HEK293T (cell line): ENCODE measurements at regions not wholly inside any gene's neighbourhood (a gene's known extent, or its start where the extent isn't known, plus 50 kb on each side); places are given as distances from the start of the nearest gene placed in this dataset.

Source experiments
- ARNT ChIP-seq: fragments of 450-650 bp; IDR thresholded peaks from 2 replicates; pipeline ENCODE4 v1.6.1; 2017; ENCODE audit warnings: mild to moderate bottlenecking
- CTBP1 ChIP-seq: fragments of 450-650 bp; IDR thresholded peaks from 2 replicates; pipeline ENCODE4 v1.6.1; 2016; ENCODE audit warnings: borderline replicate concordance
- LEF1 ChIP-seq: fragments of 450-650 bp; IDR thresholded peaks from 2 replicates; pipeline ENCODE4 v1.6.1; 2017; ENCODE audit warnings: mild to moderate bottlenecking, borderline replicate concordance
- SP1 ChIP-seq: fragments of 450-650 bp; IDR thresholded peaks from 2 replicates; pipeline ENCODE4 v1.6.1; 2017
- SUZ12 ChIP-seq: fragments of 450-650 bp; IDR thresholded peaks from 2 replicates; pipeline ENCODE4 v1.6.1; 2016; ENCODE audit warnings: mild to moderate bottlenecking
- TARDBP ChIP-seq: fragments of 450-650 bp; IDR thresholded peaks from 2 replicates; pipeline ENCODE4 v1.6.1; 2016
- ZNF384 ChIP-seq: fragments of 450-650 bp; IDR thresholded peaks from 2 replicates; pipeline ENCODE4 v1.6.1; 2016
- TF ChIP-seq, protein P1 (sequence below): fragments of 450-650 bp; IDR thresholded peaks from 2 replicates; pipeline ENCODE4 v1.6.1; 2016

GRCh38 chr6:137610702-137611101 lies 116.5 kb upstream of the OLIG3 start:
- TF ChIP-seq, protein P1, sequence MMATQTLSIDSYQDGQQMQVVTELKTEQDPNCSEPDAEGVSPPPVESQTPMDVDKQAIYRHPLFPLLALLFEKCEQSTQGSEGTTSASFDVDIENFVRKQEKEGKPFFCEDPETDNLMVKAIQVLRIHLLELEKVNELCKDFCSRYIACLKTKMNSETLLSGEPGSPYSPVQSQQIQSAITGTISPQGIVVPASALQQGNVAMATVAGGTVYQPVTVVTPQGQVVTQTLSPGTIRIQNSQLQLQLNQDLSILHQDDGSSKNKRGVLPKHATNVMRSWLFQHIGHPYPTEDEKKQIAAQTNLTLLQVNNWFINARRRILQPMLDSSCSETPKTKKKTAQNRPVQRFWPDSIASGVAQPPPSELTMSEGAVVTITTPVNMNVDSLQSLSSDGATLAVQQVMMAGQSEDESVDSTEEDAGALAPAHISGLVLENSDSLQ, result no peak
- TF ChIP-seq ZNF384 (no peak), TARDBP (no peak), CTBP1 (no peak), LEF1 (no peak), ARNT (no peak), SP1 (no peak), SUZ12 (no peak)
